ENCODE measurements at regions not wholly inside any gene's neighbourhood (a gene's known extent, or its start where the extent isn't known, plus 50 kb on each side); places are given as distances from the start of the nearest gene placed in this dataset.

DNA sequence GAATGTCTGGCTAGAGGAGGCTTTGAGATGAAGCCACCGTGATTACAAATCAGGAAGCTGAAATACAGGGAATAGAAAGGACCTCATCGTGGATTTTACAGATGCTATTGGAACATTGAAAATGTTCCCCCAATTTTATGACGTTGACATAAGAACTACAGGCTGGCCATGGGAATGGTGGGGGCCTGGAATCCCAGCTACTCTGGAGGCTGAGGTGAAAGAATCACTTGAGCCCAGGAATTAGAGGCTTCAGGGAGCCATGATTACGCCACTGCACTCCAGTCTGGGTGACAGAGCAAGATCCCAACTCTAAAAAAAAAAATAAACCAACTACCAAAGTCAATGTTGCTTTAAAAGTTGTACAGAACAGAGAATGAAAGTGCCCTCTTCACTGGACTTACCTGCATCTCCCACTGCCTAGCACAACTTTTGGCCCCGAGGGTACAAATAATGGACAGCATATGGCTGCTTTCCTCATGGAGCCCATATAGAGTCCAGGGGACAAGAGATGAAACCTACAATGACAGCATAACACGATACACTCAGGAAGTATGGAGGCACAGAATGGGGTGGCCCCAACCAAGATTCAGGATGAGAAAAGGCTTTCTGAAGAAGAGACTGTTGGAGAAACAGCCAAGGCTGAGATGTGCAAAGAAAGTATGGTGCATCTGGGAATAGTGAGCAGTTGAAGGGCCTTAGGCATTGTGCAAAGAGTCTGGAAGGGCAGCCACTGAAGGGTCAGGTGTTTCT, 254.8 kb downstream of the MYCN start:
- Histone ChIP-seq H2BK15ac (ENCODE audit: low read length) (no peak overlapping the region), H3K14ac (ENCODE audit: insufficient read length) (no peak overlapping the region), H2BK120ac (replicated peaks; ENCODE audit: low read depth, low read length) (no peak overlapping the region), H3K4ac (replicated peaks; ENCODE audit: insufficient read length, low read depth, low read length) (no peak overlapping the region), H3K4me1 (replicated peaks in 1 of 4; ENCODE audit: control insufficient read depth in 3 of 4, insufficient read depth in 4 of 4, low read length in 3 of 4) (no peaks in the 10 kb centered on the region; a peak in 1 of 7 replicates), H2BK20ac (ENCODE audit: low read length) (no peak overlapping the region), H2BK5ac (ENCODE audit: low read depth, low read length) (no peak overlapping the region), H3K9me3 (ENCODE audit: insufficient read depth in 2 of 2, low read depth in 1 of 2, low read length in 1 of 2) (no peaks in the 10 kb centered on the region), H3K79me1 (ENCODE audit: low read depth, low read length) (no peaks in the 10 kb centered on the region), H3K4me3 (ENCODE audit: extremely low read depth in 1 of 4, insufficient read depth in 2 of 4, low read depth in 3 of 4, low read length in 4 of 4) (no peak overlapping the region), H4K8ac (ENCODE audit: extremely low read depth, insufficient read depth, low read length) (no peak overlapping the region; the same call in 1 of the 2 replicates), H4K5ac (ENCODE audit: insufficient read length, low read depth, low read length) (no peak overlapping the region), H4K20me1 (replicated peaks in 1 of 2; ENCODE audit: control insufficient read depth in 1 of 2, insufficient read depth in 2 of 2, low read length in 2 of 2) (no peaks in the 10 kb centered on the region), H3K56ac (replicated peaks; ENCODE audit: insufficient read length, low read depth, low read length) (no peak overlapping the region), H3K9ac (replicated peaks in 1 of 4; ENCODE audit: extremely low read depth in 1 of 4, low read depth in 3 of 4, low read length in 3 of 4) (no peak overlapping the region), H4K91ac (replicated peaks; ENCODE audit: insufficient read length, low read length) (no peak overlapping the region), H3K36me3 (ENCODE audit: control insufficient read depth in 2 of 4, insufficient read depth in 4 of 4, low read length in 3 of 4) (no peaks in the 10 kb centered on the region), H3K23me2 (ENCODE audit: low read depth, low read length) (no peaks in the 10 kb centered on the region), H3K27me3 (replicated peaks in 1 of 4; ENCODE audit: control insufficient read depth in 3 of 4, extremely low read depth in 1 of 4, insufficient read depth in 3 of 4, low read length in 3 of 4) (no peaks in the 10 kb centered on the region), H3K79me2 (ENCODE audit: control insufficient read depth in 1 of 2, insufficient read depth in 2 of 2, low read length in 2 of 2) (no peaks in the 10 kb centered on the region), H3K23ac (ENCODE audit: insufficient read length) (no peak overlapping the region), H3K4me2 (ENCODE audit: insufficient read depth in 1 of 2, low read depth in 2 of 2, low read length in 2 of 2) (no peak overlapping the region), H2AK5ac (ENCODE audit: low read depth, low read length) (no peak overlapping the region), H2BK12ac (ENCODE audit: low read depth, low read length) (no peak overlapping the region), H2AFZ (ENCODE audit: low read length) (no peak overlapping the region), H3K27ac (ENCODE audit: low read depth, low read length) (no peak overlapping the region), H3K18ac (ENCODE audit: extremely low read depth, low read length) (no peak overlapping the region; the same call in 1 of the 2 replicates)
- ChIA-PET CTCF (ENCODE audit: partially characterized antibody) (no interaction called here), POLR2A (ENCODE audit: partially characterized antibody) (no interaction called here)
- 80% methylated on average over 6 of the region's 6 CpGs; no CpG with 5 or more reads in 1 of the 2 experiments for WGBS, 2 experiments (ENCODE audit: extremely low coverage in 1 of 2, insufficient coverage in 1 of 2, insufficient read length in 1 of 2, insufficient replicate concordance in 2 of 2, low coverage in 1 of 2, low lambda C conversion rate in 2 of 2, missing lambda C conversion rate in 1 of 2)
- DNase-seq (ENCODE audit: low read depth in 1 of 2, low spot score in 2 of 2): no peak
- no peak for FAIRE-seq
- TF ChIP-seq HDAC6 (IDR thresholded peaks at IDR 0.05; ENCODE audit: low read depth, low read length): no peak
- TF ChIP-seq EGR1 (IDR thresholded peaks at IDR 0.05; ENCODE audit: borderline replicate concordance, low read depth, low read length): no peak
- no peak for TF ChIP-seq KDM4A (IDR thresholded peaks at IDR 0.05; ENCODE audit: low read depth, low read length, severe bottlenecking)
- TF ChIP-seq SP4 (IDR thresholded peaks at IDR 0.05; ENCODE audit: low read length): no peak
- no peak for TF ChIP-seq KDM5A (IDR thresholded peaks at IDR 0.05; ENCODE audit: low read length)
- no peak for TF ChIP-seq JUND (IDR thresholded peaks at IDR 0.05; ENCODE audit: low read length)
- TF ChIP-seq TAF1 (IDR thresholded peaks at IDR 0.05; ENCODE audit: low read depth, low read length): no peak
- TF ChIP-seq MAFK (IDR thresholded peaks at IDR 0.05; ENCODE audit: low read depth, low read length): no peak
- no peak for TF ChIP-seq CEBPB (IDR thresholded peaks at IDR 0.05; ENCODE audit: low read depth, low read length)
- TF ChIP-seq POLR2A (IDR thresholded peaks at IDR 0.05; ENCODE audit: control extremely low read depth in 1 of 2, low read depth in 2 of 2, low read length in 2 of 2): no peak
- no peak for TF ChIP-seq FOSL1 (IDR thresholded peaks at IDR 0.05; ENCODE audit: insufficient read depth, low read depth, low read length)
- TF ChIP-seq CHD2 (IDR thresholded peaks at IDR 0.05; ENCODE audit: low read length): no peak

All from H1 (cell line).